ENCODE measurements at regions not wholly inside any gene's neighbourhood (a gene's known extent, or its start where the extent isn't known, plus 50 kb on each side); places are given as distances from the start of the nearest gene placed in this dataset.

GRCh38 chr16:5234295-5235050 lies 136.9 kb upstream of the EEF2KMT start:
- no peak overlapping the region for H3K4me3 ChIP-seq
- no peaks in the 10 kb centered on the region for H3K4me1 ChIP-seq
- WGBS, 2 donors = 75 to 78% methylated on average over 16 to 21 of the region's 21 CpGs
- intact Hi-C loops (cut with DNase I; ENCODE audit: low total_unique reads) = loop anchor here (10.0 kb wide), 1 partner anchor 1410 kb away; no protein-coding TSS in a partner anchor
- no peaks in the 10 kb centered on the region for H3K27me3 ChIP-seq
- H3K36me3 ChIP-seq (ENCODE audit: low read depth, missing control alignments) = no peaks in the 10 kb centered on the region
- no peak for TF ChIP-seq POLR2A (IDR thresholded peaks at IDR 0.05)
- TF ChIP-seq, protein P1, sequence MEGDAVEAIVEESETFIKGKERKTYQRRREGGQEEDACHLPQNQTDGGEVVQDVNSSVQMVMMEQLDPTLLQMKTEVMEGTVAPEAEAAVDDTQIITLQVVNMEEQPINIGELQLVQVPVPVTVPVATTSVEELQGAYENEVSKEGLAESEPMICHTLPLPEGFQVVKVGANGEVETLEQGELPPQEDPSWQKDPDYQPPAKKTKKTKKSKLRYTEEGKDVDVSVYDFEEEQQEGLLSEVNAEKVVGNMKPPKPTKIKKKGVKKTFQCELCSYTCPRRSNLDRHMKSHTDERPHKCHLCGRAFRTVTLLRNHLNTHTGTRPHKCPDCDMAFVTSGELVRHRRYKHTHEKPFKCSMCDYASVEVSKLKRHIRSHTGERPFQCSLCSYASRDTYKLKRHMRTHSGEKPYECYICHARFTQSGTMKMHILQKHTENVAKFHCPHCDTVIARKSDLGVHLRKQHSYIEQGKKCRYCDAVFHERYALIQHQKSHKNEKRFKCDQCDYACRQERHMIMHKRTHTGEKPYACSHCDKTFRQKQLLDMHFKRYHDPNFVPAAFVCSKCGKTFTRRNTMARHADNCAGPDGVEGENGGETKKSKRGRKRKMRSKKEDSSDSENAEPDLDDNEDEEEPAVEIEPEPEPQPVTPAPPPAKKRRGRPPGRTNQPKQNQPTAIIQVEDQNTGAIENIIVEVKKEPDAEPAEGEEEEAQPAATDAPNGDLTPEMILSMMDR (IDR thresholded peaks at IDR 0.05) = no peak
- no peak for DNase-seq
- no peaks in the 10 kb centered on the region for H3K9me3 ChIP-seq
- no peak overlapping the region for H3K27ac ChIP-seq

DNA sequence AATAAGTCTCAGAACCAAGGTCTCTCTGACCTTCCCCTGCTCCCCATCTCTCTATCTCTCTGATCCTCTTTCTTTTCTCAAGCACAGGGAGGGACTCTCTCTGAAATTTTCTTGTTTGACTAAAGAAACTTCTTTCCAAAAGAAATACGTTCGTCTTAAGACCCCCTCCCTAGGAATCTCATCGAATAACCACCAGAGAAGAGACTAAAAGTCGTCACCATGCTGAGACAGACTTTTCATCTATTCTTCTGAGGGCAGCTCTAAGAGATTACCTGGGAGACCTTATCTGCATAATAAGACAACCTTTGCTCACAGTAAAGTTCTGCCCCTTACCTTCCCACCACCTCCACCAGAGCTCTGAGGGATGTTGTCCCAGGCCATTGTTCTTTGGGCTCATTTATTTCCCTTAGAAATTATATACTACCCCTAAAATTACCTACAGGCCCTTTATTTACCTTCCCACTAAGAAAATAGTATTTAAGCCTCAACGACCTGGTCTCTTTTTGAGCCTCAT lies 133.7 kb upstream of the EEF2KMT start:
- intact Hi-C loops (cut with DNase I; ENCODE audit: low total_unique reads) = loop anchor here (10.0 kb wide), 1 partner anchor 1413 kb away; no protein-coding TSS in a partner anchor
- no peak for DNase-seq
- H3K4me3 ChIP-seq = no peak overlapping the region
- TF ChIP-seq, protein P1 (IDR thresholded peaks at IDR 0.05) = no peak
- TF ChIP-seq POLR2A (IDR thresholded peaks at IDR 0.05) = no peak
- H3K36me3 ChIP-seq (ENCODE audit: low read depth, missing control alignments) = no peaks in the 10 kb centered on the region
- H3K9me3 ChIP-seq = no peaks in the 10 kb centered on the region
- H3K27ac ChIP-seq = no peak overlapping the region
- no peaks in the 10 kb centered on the region for H3K4me1 ChIP-seq
- no peaks in the 10 kb centered on the region for H3K27me3 ChIP-seq
- 73 to 77% methylated on average over 5 of the region's 5 CpGs for WGBS, 2 donors

DNA sequence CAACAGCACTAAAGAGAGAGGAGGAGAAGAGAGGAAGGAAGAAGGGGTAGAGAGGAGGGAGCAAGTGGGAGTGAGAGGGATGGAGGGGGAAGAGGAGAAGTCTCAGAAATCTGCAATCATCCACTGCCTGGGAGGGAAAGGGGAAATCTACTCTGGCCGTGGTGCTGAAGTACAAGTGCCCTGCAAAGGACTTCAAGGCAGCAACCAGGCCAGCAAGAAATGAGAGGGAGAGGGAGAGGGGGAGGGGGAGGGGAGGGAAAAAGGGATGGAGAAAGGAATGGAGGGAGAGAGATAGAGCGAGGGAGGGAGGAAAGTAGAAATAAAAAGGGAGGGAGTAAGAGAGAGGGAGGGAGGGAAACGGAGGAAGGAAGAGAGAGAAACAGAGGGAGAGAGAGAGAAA lies 130.8 kb upstream of the EEF2KMT start:
- no peaks in the 10 kb centered on the region for H3K9me3 ChIP-seq
- TF ChIP-seq, protein P1 (IDR thresholded peaks at IDR 0.05) = no peak
- no peak for TF ChIP-seq POLR2A (IDR thresholded peaks at IDR 0.05)
- no peak for DNase-seq
- no peaks in the 10 kb centered on the region for H3K27me3 ChIP-seq
- no peaks in the 10 kb centered on the region for H3K4me1 ChIP-seq
- H3K36me3 ChIP-seq (ENCODE audit: low read depth, missing control alignments) = no peaks in the 10 kb centered on the region
- WGBS, 2 donors = 37 to 38% methylated on average over 3 of the region's 3 CpGs
- intact Hi-C loops (cut with DNase I; ENCODE audit: low total_unique reads) = no loop called here
- H3K27ac ChIP-seq = no peak overlapping the region
- H3K4me3 ChIP-seq = no peak overlapping the region

DNA sequence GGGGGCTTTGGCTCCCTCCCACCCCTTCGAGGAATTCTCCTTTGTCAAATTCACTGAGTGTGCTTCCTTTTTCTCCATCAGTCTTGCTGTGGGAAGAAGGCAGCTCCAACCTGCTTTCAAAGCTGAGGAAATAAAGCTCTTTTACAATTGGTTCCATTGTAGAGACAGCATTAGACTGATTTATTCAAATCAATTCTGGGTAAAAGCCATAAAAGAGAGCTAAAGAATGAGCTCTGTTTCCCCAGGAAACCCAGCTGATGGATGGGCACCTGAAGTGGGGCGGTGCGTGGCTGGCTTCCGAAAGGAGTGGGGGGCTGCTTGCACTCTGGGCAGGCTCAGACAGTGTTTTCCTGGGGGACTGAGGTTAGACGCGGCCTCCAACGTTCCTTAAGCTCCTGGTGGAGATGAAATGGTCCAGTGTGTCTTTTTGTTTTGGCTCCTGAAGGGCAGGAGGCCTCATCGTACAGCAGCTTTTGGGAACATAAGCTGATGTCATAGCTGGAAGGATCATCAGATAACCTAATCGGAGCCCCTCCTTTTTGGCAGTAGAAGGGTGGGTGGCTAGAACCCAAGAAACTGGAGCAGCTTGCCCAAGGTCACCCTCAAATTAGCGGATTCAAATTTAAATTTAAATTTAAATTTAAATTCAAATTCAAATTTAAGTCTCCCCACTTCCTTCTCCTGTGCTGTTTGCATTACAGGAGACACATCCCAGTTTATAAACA lies 128.5 kb upstream of the EEF2KMT start:
- H3K9me3 ChIP-seq = no peaks in the 10 kb centered on the region
- H3K36me3 ChIP-seq (ENCODE audit: low read depth, missing control alignments) = no peaks in the 10 kb centered on the region
- H3K4me1 ChIP-seq = no peaks in the 10 kb centered on the region
- WGBS, 2 donors = 41 to 58% methylated on average over 10 of the region's 10 CpGs
- intact Hi-C loops (cut with DNase I; ENCODE audit: low total_unique reads) = no loop called here
- TF ChIP-seq, protein P1 (IDR thresholded peaks at IDR 0.05) = no peak
- no peak for TF ChIP-seq POLR2A (IDR thresholded peaks at IDR 0.05)
- H3K27me3 ChIP-seq = no peaks in the 10 kb centered on the region
- no peak overlapping the region for H3K4me3 ChIP-seq
- no peak overlapping the region for H3K27ac ChIP-seq
- DNase-seq = no peak
